ENCODE measurements at regions not wholly inside any gene's neighbourhood (a gene's known extent, or its start where the extent isn't known, plus 50 kb on each side); places are given as distances from the start of the nearest gene placed in this dataset.

DNA sequence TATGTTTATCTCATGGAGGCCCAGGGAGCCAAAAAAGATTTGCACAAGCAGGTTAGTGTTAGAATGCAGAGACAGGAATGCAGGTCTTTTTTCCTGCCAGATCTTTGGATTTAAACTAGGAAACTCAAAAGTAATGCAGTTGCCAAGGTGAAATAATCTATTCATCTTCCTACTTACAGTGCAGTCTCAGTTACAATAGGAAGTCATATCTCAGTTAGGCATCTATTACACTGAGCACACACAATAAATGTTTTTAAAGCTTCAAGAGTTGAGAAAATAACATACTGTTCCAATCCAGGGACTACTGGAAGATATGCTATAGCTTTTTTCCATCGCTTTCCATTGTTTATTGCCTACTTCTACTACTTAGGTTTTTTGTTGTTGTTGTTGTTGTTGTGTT is 279.3 kb upstream of the E2F7 start:
- FAIRE-seq (no peak), ATAC-seq (no peak), DNase-seq (ENCODE audit: low read depth in 1 of 2, low spot score in 1 of 2) (no peak)
- Histone ChIP-seq H3K4me1 (no peaks in the 10 kb centered on the region), H3K4me2 (no peak overlapping the region), H3K27ac (no peak overlapping the region), H3K9me3 (no peaks in the 10 kb centered on the region), H3K4me3 (no peak overlapping the region)
- CTCF ChIA-PET: no interaction called here
- WGBS (ENCODE audit: missing lambda C conversion rate): 2% methylated on average over 1 of the region's 1 CpG
- POLR2A ChIA-PET: no interaction called here
- no peak for TF ChIP-seq SREBF2 (IDR thresholded peaks at IDR 0.05)
- TF ChIP-seq ZC3H11A (IDR thresholded peaks at IDR 0.05): no peak
- TF ChIP-seq, protein P1, sequence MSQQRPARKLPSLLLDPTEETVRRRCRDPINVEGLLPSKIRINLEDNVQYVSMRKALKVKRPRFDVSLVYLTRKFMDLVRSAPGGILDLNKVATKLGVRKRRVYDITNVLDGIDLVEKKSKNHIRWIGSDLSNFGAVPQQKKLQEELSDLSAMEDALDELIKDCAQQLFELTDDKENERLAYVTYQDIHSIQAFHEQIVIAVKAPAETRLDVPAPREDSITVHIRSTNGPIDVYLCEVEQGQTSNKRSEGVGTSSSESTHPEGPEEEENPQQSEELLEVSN (IDR thresholded peaks at IDR 0.05; ENCODE audit: borderline replicate concordance, low read depth): no peak
- TF ChIP-seq, protein P2, sequence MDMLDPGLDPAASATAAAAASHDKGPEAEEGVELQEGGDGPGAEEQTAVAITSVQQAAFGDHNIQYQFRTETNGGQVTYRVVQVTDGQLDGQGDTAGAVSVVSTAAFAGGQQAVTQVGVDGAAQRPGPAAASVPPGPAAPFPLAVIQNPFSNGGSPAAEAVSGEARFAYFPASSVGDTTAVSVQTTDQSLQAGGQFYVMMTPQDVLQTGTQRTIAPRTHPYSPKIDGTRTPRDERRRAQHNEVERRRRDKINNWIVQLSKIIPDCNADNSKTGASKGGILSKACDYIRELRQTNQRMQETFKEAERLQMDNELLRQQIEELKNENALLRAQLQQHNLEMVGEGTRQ (IDR thresholded peaks at IDR 0.05): no peak
- no peak for TF ChIP-seq CEBPB (IDR thresholded peaks at IDR 0.05)
- no peak for TF ChIP-seq FOSL2 (IDR thresholded peaks at IDR 0.05)
- no peak for TF ChIP-seq FOSL2 (CRISPR knock-in tag; IDR thresholded peaks at IDR 0.05)
- TF ChIP-seq RFX5 (IDR thresholded peaks at IDR 0.05): no peak
- TF ChIP-seq, protein P3, sequence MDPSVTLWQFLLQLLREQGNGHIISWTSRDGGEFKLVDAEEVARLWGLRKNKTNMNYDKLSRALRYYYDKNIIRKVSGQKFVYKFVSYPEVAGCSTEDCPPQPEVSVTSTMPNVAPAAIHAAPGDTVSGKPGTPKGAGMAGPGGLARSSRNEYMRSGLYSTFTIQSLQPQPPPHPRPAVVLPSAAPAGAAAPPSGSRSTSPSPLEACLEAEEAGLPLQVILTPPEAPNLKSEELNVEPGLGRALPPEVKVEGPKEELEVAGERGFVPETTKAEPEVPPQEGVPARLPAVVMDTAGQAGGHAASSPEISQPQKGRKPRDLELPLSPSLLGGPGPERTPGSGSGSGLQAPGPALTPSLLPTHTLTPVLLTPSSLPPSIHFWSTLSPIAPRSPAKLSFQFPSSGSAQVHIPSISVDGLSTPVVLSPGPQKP (IDR thresholded peaks at IDR 0.05; ENCODE audit: low read depth, low read length): no peak
- TF ChIP-seq CHD2 (IDR thresholded peaks at IDR 0.05; ENCODE audit: low read length, partially characterized antibody): no peak
- no peak for TF ChIP-seq ZFP36 (IDR thresholded peaks at IDR 0.05; ENCODE audit: borderline replicate concordance, partially characterized antibody)
- TF ChIP-seq GATA3 (IDR thresholded peaks at IDR 0.05; ENCODE audit: borderline replicate concordance): no peak
- no peak for TF ChIP-seq KDM5A (IDR thresholded peaks at IDR 0.05)
- no peak for TF ChIP-seq RNF2 (IDR thresholded peaks at IDR 0.05; ENCODE audit: borderline replicate concordance, low read depth)
- TF ChIP-seq ZSCAN20 (CRISPR knock-in tag; IDR thresholded peaks at IDR 0.05): no peak
- TF ChIP-seq NFE2L2 (conservative IDR thresholded peaks at IDR 0.05; ENCODE audit: low read length): no peak
- no peak for TF ChIP-seq RAD21 (conservative IDR thresholded peaks at IDR 0.05 in 1 of 2, IDR thresholded peaks at IDR 0.05 in 1 of 2)

DNA sequence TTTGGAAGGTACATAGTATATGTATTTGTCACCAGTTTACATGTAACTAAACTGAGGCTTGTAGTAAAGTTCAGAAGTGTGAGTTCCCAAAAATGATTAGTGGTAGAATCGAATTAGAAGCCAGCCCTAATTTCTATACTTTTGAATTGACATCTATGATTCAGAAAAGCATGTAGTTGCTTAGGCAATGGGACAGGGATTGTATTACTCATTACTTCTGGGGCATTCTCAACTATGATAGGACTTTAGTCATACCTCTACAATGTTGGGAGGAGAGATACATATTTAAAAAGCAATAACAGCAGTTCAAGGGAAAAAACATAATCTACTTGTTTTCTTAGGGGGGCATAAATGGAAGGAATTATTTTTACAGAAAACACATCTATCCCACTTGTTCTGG is 277.9 kb upstream of the E2F7 start:
- FAIRE-seq: no peak
- H3K27ac ChIP-seq: no peak overlapping the region
- CTCF ChIA-PET: no interaction called here
- POLR2A ChIA-PET: no interaction called here
- DNase-seq (ENCODE audit: low read depth in 1 of 2, low spot score in 1 of 2): no peak
- H3K9me3 ChIP-seq: no peaks in the 10 kb centered on the region
- no peak for ATAC-seq
- WGBS (ENCODE audit: missing lambda C conversion rate): 0% methylated on average over 1 of the region's 1 CpG
- TF ChIP-seq HDAC2 (IDR thresholded peaks at IDR 0.05): no peak
- no peaks in the 10 kb centered on the region for H3K4me1 ChIP-seq
- no peak overlapping the region for H3K4me2 ChIP-seq
- no peak overlapping the region for H3K4me3 ChIP-seq

GRCh38 chr12:77342253-77342652 is 276.9 kb upstream of the E2F7 start:
- ChIA-PET POLR2A (no interaction called here), CTCF (no interaction called here)
- ATAC-seq (no peak), FAIRE-seq (no peak), DNase-seq (ENCODE audit: low read depth in 1 of 2, low spot score in 1 of 2) (no peak)
- Histone ChIP-seq H3K4me2 (no peak overlapping the region), H3K4me3 (no peak overlapping the region), H3K9me3 (no peaks in the 10 kb centered on the region), H3K4me1 (no peaks in the 10 kb centered on the region), H3K27ac (no peak overlapping the region)
- 9% methylated on average over 2 of the region's 2 CpGs for WGBS (ENCODE audit: missing lambda C conversion rate)
- TF ChIP-seq MYC (IDR thresholded peaks at IDR 0.05; ENCODE audit: borderline replicate concordance, low read length) (no peak), FOXS1 (CRISPR knock-in tag; IDR thresholded peaks at IDR 0.05) (no peak), HOXA7 (CRISPR knock-in tag; IDR thresholded peaks at IDR 0.05) (no peak), HOXB13 (CRISPR knock-in tag; IDR thresholded peaks at IDR 0.05; ENCODE audit: low read depth) (no peak), CBX2 (IDR thresholded peaks at IDR 0.05; ENCODE audit: borderline replicate concordance, low read depth) (no peak), PHF8 (IDR thresholded peaks at IDR 0.05; ENCODE audit: borderline replicate concordance, low read depth) (no peak), JUN (IDR thresholded peaks at IDR 0.05) (no peak), POLR2A (IDR thresholded peaks at IDR 0.05; ENCODE audit: low read length) (no peak), GATA3 (IDR thresholded peaks at IDR 0.05; ENCODE audit: borderline replicate concordance) (no peak), KDM1A (IDR thresholded peaks at IDR 0.05; ENCODE audit: low read depth) (no peak), MAX (IDR thresholded peaks at IDR 0.05) (no peak), EHMT2 (IDR thresholded peaks at IDR 0.05; ENCODE audit: low read depth) (no peak), ZFP36 (IDR thresholded peaks at IDR 0.05; ENCODE audit: borderline replicate concordance, partially characterized antibody) (no peak)
- TF ChIP-seq, protein P4, sequence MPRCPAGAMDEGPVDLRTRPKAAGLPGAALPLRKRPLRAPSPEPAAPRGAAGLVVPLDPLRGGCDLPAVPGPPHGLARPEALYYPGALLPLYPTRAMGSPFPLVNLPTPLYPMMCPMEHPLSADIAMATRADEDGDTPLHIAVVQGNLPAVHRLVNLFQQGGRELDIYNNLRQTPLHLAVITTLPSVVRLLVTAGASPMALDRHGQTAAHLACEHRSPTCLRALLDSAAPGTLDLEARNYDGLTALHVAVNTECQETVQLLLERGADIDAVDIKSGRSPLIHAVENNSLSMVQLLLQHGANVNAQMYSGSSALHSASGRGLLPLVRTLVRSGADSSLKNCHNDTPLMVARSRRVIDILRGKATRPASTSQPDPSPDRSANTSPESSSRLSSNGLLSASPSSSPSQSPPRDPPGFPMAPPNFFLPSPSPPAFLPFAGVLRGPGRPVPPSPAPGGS (IDR thresholded peaks at IDR 0.05): no peak
- TF ChIP-seq, protein P3 (IDR thresholded peaks at IDR 0.05; ENCODE audit: low read depth, low read length): no peak

All from A549 (cell line).